Amygdala (tissue), 56 donors: ENCODE measurements at regions not wholly inside any gene's neighbourhood (a gene's known extent, or its start where the extent isn't known, plus 50 kb on each side); places are given as distances from the start of the nearest gene placed in this dataset.

Experiments
- DNase-seq, 56 donors: peaks; one replicate each; lab custom pipeline; 2025; lab: John Stamatoyannopoulos, UW

DNA sequence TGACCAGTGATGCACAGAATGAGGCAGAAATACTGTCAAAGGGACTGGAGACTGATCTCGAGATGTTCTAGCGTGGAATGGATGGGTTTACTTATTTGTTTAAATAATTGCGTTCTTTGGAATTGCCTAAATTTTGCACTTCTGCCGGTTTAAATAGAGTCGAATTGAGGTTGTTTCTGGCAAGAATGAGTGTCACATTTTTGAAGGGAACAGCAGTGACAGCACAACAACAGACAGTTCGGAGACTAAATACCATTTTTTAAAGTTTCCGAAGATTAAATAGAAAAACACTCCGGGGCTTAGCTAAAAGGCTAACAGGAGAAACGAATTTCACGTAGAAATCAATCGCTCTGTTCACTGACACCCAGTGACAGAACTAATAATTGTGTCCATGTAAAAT is 969.2 kb upstream of the RBFOX1 start:
- DNase-seq: no peak

DNA sequence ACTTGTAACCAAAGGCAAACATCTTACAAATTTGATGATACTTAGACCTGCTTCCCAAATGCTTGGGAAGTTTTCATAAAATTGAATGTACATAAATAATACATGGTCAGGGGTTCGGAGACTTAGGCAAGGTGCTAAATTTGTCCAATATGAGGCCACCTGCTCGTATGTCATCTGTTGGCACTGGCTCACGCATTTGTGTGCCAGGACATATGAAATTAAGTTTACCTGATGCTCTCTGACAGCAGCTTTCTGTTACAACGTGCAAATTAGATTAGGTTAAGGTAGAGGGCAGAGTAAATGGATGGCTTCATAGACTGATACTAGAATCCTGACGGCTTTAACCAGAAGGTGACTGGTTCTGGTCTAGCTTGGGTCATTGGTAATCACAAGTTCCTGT is 970.3 kb upstream of the RBFOX1 start:
- DNase-seq: no peak

DNA sequence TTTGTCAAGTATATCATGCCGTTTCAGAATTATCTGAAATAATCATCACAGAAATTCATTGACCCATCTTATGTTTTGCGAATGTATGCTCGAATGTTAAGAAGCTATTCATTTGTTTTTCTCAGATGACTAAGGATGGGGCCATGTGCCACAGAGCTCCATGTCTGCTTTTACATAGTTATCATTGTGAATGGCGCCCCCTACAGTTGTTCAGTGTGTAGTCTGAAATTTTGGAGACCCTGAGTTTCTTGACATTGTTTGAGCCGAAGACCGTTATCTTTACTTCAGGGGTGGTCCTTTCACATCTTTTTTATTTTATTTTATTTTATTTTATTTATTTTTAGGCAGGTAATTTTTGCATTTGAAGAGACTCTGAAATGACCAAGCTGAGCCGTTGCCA is 972.0 kb upstream of the RBFOX1 start:
- no peak for DNase-seq

DNA sequence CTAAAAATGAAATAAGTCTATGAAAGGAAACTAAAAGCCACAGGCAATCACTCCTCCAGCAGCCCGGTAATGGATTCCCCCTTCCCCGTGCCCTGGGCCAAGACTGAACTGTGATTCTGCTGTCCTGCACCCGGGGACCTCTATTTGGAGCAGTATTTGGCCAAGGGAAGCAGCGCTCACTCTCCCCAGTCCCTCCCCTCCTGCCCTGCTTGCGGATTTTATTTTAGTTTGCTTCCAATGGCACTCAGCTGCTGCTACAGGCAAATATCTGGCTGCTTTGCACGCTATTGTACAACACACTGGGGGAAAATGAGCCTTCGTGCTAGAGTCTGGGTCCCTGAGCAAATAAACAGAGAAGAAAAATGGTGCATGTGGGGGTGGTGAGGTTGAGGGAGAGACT is 975.7 kb upstream of the RBFOX1 start:
- DNase-seq: no peak

DNA sequence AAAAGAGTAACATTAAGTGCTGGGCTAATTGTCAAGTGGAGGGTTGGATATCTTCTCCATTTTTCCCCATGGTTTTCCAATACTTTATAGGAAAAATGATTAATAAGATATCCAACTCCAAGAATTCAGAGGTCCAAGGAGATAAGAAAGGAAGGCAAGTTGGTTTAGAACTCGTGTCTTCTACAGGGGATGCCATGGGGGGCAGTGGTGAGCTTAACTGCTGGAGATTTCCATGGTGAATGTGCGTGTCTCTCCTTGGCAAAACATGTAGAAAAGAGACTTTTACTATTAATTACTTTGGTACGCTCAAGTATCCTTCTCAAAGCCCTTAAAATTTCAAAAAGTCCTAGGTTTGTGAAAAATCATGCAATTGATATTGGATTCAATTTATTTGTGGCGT is 982.9 kb upstream of the RBFOX1 start:
- no peak for DNase-seq

DNA sequence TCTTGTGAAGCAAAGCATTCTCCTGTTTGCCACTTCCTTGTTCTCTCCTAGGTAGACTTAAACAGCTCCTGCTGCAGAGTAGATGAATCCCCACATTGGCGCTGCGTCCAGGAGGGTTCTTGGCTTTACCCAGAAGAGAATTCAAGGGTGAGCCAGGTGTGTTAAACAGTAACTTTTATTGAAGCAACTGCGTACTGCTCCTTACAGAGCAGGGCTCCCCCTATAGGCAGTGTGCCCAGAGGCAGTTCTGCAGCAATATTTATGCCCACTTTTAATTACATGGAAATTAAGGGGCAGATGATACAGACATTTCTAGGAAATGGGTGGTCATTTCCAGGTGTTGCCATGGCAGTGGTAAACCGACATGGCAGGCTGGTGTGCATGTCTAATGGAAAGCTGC is 987.6 kb upstream of the RBFOX1 start:
- DNase-seq: no peak

DNA sequence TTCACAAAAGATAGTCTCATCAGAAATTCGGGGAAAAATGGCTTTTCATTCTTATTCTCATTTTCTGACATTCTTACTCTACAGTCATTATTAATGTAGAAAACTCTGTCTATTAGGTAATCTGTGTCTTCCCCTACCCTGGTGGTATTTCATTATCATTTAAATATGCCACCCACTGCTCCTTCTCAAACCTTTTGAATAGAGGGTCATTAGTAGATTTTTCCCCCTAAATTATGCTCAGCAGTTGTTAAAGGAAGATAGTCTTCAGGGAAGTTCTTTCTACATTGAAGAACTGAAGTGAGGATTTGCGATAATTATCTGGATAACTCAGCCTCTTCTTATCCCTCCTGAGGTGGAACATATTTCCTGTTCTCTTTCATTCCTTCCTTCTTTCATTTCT is 989.5 kb upstream of the RBFOX1 start:
- DNase-seq: no peak

DNA sequence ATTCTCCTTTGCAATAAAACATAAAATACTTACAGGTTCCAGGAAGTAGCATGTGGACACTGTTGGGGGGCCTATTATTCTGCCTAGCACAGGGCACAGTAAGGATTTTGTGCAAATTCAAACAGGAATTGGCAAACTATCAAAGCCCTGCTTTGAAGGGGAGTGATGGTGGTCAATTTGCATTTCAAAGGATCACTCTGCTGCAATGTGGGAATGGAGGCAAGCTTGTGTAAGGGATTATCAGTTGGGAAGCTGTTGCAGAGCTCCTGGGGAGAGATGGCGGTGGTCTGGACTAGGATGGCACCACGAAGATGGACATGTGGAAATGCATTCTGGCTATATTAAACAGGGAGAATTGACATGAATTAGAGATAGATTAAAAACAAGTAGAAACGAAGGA is 990.7 kb upstream of the RBFOX1 start:
- no peak for DNase-seq

DNA sequence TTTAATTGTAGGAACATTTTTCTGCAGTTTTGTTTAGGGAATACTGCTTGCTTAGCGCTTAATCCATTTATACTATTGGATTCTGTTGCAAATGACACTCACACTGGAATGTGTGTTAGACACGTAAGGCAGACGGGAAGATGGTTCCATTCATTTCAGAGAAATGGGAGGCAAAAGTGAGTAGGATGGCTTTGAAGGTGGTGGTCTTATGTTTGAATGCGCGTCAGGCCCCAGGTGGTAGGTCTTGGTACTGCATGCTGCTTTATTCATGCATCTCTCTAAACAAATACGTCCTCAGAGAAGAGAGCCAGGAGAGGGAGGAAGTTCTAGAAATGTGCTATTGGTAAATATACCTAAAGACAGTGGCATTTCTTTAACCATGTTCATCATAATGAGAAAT is 997.6 kb upstream of the RBFOX1 start:
- no peak for DNase-seq

DNA sequence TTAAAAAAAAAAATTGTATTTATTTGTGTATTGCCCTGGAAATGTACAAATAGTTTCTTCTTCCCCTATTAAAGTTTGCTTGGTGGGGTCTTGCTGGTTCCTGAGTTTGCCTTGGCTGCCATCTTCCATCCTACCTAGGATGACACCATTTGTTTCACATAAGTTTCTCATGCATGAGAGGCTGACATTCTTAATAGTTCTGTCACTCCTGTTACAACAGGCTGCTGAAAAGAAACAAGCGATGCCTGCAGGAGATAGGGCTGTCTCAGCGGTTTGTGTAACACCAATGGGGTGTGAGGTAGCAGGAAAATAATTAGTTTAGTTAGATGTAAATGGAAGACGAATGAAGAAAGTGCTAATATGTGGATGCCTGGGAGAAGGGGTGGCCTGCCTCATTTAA is 1000.9 kb upstream of the RBFOX1 start:
- DNase-seq: no peak

DNA sequence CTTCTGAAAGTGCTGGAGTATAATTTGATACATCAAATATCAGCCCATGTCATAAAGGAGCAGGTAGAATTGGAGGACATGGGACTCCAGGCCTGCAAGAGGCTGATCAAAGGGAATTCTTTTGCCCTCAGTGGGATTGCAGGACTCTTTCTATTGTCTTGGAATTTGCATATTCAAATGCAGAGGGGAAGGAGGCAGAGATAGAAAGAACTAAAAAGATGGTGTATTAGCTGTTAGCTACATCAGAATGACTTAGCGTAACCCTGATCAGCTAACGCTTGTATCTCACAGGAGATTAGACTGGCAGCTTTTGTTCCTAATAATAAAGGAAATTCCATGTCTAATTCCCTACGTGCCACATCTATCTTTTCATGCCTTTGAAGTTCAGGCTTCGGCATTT is 1014.7 kb upstream of the RBFOX1 start:
- no peak for DNase-seq

DNA sequence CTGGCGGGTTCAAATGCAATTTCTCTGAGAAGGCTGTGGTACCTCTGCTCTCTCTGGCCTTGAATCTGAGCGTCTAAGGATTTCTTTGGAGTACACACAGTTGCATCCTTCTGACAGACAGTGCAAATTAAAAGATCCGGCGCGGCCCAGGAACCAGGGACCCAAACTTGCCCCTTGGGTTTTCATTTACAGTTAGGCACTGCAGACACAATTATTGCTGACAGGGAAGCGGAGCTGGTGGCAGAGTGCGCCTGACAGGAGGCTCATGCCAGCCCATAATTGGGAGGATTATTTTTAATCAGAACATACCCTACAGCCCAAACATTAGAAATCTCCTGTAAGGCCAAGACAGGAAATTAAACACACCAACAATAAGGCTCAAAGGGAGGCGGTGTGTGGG is 1023.4 kb upstream of the RBFOX1 start:
- no peak for DNase-seq

DNA sequence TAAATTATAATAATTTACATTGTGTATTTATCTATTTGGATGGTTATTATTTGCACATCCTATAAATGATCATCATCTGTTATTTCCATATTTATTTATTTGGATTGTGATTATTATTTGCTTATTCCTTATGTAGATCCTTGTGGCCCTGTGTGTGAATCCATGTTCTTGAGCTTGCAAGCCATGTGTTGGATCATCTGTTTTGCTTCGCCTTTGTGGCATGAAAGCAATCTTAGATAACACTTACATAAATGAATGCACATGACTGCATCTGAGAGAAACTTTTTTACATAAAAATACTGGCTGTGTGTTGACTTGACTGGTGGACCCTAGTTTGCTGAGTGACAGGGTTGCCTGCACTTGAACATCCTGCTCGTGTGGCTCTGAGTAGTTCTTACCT is 1024.5 kb upstream of the RBFOX1 start:
- no peak for DNase-seq

DNA sequence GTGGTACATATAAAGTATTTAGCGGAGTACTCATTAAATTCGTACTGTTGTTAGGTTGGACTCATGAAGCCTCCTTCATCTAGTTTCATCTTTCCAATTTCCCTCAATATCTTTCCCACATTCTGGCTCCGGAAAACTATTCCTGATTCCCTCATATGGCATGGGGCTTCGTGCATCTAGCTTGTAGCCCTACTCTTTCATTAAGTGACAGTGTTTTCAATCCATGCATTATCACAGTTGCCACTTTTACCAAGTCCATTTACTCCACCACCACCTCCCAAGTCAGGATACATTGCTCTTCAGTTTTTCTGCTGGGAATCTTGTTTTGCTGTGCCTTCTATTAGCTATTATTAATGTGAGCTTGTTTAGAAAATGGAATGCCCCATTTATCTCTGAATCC is 1032.1 kb upstream of the RBFOX1 start:
- no peak for DNase-seq

DNA sequence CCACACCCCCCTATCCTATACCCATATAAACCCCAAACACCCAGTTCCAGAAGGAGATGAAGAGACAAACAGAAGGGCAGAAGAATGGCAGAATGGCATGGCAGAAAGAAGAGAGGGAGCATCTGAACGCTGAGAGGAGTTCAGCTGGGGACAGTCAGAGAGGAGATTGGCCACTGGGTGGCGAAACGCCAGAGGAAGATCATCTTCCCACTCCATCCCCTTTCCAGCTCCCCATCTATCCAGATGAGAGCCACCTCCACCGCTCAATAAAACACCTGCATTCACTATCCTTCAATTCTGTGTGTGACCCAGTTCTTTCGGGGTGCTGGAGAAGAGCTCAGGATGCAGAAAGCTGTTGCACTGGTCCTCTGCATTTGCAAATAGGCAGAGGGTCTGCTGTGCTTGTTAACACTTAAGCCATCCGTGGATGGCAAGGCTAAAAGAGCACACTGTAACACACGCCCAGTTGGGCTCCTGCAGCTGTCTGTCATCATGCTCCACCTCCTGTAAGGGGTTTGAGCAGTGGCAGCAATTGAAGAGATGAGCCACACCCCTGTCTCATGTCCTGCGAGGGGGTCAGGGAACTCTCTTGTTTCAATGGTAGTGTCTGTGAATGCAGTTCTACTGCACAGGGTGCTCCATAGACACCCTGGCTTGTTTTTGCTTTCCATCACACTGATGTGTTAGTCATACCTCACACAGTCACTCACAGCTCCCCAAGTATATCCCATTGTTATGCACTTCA is 1034.8 kb upstream of the RBFOX1 start:
- no peak for DNase-seq

DNA sequence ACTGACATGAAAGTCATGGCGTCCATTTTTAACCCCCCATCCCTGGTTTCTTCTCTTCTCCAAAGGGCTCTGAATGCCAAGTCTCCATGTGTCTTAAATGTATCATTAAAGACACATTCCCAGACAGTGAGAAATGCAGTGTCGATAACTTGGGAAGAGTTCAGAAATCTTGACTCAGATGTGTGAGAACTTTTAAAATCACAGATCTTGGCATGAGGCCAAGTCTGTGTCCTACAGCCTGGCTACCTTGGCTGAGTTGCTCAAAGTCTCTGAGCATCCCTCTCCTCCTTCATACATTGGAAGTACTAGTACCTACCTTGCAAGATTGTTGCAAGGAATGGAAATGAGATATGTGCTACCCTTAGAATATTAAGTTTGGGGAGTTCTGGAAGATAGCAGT is 1046.5 kb upstream of the RBFOX1 start:
- no peak for DNase-seq

DNA sequence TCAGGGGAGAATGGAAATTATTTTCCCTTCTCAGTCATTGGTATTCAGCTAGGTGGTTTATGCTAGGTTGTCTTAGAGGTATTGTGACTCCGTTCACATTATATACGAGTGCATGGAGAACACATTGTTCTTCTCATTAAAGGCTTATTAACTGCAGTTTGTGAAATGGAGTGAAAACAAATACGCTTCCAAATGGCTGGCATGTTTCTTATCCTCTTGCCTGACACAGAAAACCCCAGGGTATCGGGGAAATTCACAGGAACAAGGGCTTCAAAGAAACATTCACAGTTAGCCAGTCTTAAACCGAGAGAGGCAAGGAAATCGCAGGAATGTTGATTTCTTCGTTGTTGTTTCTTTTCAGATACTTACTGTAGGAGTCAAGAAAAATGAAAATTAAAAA is 1047.9 kb upstream of the RBFOX1 start:
- DNase-seq: no peak

DNA sequence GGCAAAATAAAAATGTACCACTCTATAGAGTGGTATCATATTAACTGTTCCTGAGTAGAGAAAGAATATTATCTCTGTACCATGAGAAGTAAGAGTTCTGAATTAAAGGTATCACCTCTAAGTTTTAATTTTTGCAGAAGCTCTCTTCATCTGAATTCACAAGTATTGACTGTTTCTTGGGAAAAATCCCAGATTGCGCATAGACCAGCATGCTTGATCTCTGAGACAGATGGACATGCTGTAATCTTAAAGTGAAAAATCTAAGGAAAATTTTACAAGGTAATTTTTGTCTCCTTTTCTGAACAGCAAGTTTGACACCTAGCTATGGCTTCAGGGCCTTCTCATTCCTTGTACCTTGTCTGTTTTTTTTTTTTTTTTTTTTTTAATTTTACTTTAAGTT is 1050.7 kb upstream of the RBFOX1 start:
- no peak for DNase-seq

DNA sequence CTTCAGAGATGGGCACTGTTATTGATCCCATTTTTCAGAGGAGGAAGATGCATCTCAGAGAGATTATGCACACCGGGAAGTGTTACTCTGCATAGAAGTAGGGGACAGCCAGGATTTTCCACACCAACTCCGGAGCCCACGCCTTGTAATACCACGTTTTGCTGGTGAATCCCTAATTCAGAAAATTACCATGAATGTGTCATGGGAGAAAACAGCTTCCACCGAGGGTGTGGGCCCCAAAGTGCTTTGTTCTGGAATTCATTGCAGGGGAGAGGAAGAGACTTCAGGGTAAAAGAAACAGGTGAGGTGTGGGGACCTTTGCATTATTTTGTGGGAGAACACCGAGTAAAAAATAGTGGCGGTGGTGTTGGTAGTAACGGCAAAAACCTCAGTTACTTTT is 1051.4 kb upstream of the RBFOX1 start:
- no peak for DNase-seq

DNA sequence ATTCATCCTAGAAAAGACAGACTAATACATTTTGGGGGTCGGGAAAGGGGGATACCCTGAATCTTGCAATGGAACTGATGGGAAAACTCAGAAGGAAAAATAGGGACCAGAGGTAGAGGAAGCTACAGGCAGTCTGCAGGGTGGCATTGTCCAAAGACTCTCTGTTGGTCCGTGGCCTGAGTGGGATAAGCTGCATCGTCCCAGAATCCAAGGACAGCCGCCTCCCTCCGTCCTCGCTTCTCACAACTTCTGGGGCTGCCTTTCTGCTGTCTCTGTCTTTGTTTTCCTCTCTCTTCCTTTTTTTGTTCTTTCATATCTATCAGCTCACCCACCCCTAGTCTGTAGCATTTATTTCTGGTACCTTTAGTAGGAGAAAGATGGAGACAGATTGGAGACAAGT is 1052.6 kb upstream of the RBFOX1 start:
- DNase-seq: no peak

DNA sequence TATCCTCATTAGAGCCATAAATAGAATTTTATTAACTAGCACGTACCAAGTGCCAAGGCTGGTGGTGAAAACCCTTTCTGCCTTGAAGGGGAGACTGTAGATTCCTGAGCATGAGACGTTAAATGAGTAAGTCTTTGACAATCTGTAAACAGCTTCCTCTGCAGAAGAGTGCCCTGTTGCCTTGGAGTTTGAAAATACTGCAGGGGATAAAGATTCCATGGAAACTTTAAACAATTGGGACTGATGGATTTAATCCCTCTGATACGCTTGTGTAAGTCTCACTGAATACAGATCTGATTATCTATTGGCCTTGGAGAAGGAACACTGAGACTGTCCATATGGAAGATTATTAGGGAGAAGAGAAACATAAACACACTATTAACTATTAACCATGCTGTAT is 1053.4 kb upstream of the RBFOX1 start:
- no peak for DNase-seq

DNA sequence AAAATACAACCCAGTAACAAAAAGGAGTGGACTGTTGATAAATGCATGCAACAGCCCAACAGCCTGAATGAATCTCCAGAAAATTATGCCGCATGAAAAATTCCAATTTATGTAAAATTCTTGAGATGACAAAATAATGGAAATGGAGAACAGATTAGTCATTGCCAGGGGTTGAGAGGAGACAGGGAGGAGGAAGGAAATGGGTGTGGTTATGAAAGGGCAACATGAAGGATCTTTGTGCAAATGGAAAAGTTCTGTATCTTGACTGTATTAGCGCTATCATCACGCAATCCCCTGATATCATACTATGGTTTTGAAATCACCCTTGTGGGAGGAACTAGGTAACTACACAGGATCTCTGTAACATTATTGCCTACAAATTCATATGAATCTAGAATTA is 1058.3 kb upstream of the RBFOX1 start:
- no peak for DNase-seq

DNA sequence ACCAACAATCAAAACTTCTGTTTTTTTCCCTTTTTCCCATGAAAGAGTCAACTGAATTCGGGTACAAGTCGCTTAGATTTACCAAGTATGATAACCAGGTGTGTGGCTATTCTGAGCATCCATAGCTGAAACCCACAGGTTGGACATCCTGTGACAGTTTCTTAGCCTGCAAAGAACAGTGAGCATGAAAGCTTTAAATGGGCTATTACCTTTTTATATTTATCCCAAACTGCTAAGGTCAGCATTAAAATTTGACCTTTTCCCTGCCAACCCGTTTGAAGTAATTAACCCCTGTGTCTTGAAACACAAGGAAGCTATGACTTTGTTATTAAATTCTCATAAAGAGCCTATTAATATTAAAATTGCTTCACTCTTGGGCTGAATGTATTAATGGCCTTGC is 1065.0 kb upstream of the RBFOX1 start:
- no peak for DNase-seq
